K562 (cell line): ENCODE measurements at regions not wholly inside any gene's neighbourhood (a gene's known extent, or its start where the extent isn't known, plus 50 kb on each side); places are given as distances from the start of the nearest gene placed in this dataset.
"Not testable (repeated sequence)": the region's sequence is repeated elsewhere in the genome, so short reads cannot be mapped to it uniquely, and the experiment has no call there.

Experiments
- ATAC-seq: fragments of 200-7000 bp; cut with Tn5 transposase; 3 replicates; pipeline ENCODE4 v1.9.1; 2020; ENCODE audit warnings: moderate library complexity
- BruUV-seq: library from RNA; stranded (reverse); fragments of 400-500 nt; replicated peaks from 2 replicates; lab custom pipeline; 2021; lab: Mats Ljungman, UMichigan
- CTCF ChIA-PET: fragments of 300-600 bp; formaldehyde crosslinking; extraction: SDS; loops from one replicate; lab custom pipeline; 2021; ENCODE audit warnings: low intra/inter-chr PET ratio; lab: Yijun Ruan, JAX
- POLR2A ChIA-PET: fragments of 300-600, 350-650 bp; sonication (Branson Sonifier 250); formaldehyde crosslinking; extraction: SDS; loops from one replicate; lab custom pipeline; 2021; ENCODE audit warnings: antibody characterized with exemption, inconsistent platforms; lab: Yijun Ruan, JAX
- DNase-seq, 4 experiments: peaks; one replicate each; pipeline versions ENCODE4 v3.0.0 to v3.0.0-alpha.2; 2011 to 2018; ENCODE audit warnings: low spot score in 3 of 4, mixed read lengths in 3 of 4; ENCODE audit errors: extremely low read depth in 1 of 4
- FAIRE-seq: peaks from 2 replicates; lab custom pipeline; 2011; peaks lifted over from hg19 to GRCh38; lab: Jason Lieb, UNC
- H2AFZ ChIP-seq: 2 replicates; pipeline ENCODE4 v1.6.0; 2011; ENCODE audit warnings: low read depth, low read length, control low read depth, inconsistent platforms
- H3K27ac ChIP-seq: fragments of 200-600 bp; 3 replicates; pipeline ENCODE4 v1.8.0; 2011; ENCODE audit warnings: low read depth, mild to moderate bottlenecking, control low read depth, inconsistent platforms, low read length, moderate library complexity, mixed read lengths; ENCODE audit errors: extremely low read depth
- H3K27me3 ChIP-seq, 2 experiments: fragments of 300-600 bp in 1 of 2; 2 replicates in 1 of 2; 3 replicates in 1 of 2; pipeline versions ENCODE4 v1.6.0 to v1.8.0; 2011; ENCODE audit warnings: inconsistent platforms in 2 of 2, low read length in 2 of 2, mild to moderate bottlenecking in 1 of 2, mixed read lengths in 1 of 2, moderate library complexity in 1 of 2; ENCODE audit not compliant: control insufficient read depth in 2 of 2, insufficient read depth in 2 of 2
- H3K36me3 ChIP-seq: fragments of 300-600 bp; 3 replicates; pipeline ENCODE4 v1.8.0; 2011; ENCODE audit warnings: mild to moderate bottlenecking, low read length, inconsistent platforms; ENCODE audit not compliant: control insufficient read depth, insufficient read depth
- H3K4me1 ChIP-seq, 2 experiments: fragments of 200-600 bp in 1 of 2; replicated peaks in 1 of 2; 2 replicates in 1 of 2; 3 replicates in 1 of 2; pipeline versions ENCODE4 v1.5.1 to v1.8.0; 2011; ENCODE audit warnings: inconsistent platforms in 2 of 2, low read length in 2 of 2, mild to moderate bottlenecking in 1 of 2, mixed read lengths in 1 of 2, moderate library complexity in 1 of 2; ENCODE audit not compliant: control insufficient read depth in 2 of 2, insufficient read depth in 2 of 2
- H3K4me2 ChIP-seq: 2 replicates; pipeline ENCODE4 v1.6.1; 2011; ENCODE audit warnings: low read length, control low read depth, inconsistent platforms, mixed read lengths; ENCODE audit not compliant: insufficient read depth
- H3K4me3 ChIP-seq: fragments of 200-600 bp; sonication (generic), shearing (Covaris generic); 2 replicates; pipeline ENCODE4 v1.5.1; 2016; ENCODE audit warnings: control low read depth, inconsistent platforms
- H3K79me2 ChIP-seq: fragments of 200-600 bp; 3 replicates; pipeline ENCODE4 v1.8.0; 2011; ENCODE audit warnings: low read length, inconsistent platforms; ENCODE audit not compliant: control insufficient read depth, insufficient read depth
- H3K9ac ChIP-seq, 2 experiments: 2 replicates each; pipeline versions ENCODE4 v1.6.0 to v1.6.1; 2011; ENCODE audit warnings: low read depth in 2 of 2, low read length in 2 of 2, control low read depth in 1 of 2, inconsistent platforms in 1 of 2, mild to moderate bottlenecking in 1 of 2, mixed read lengths in 1 of 2; ENCODE audit not compliant: insufficient read depth in 1 of 2
- H3K9me1 ChIP-seq: one replicate; pipeline ENCODE4 v1.6.0; 2011; ENCODE audit warnings: inconsistent platforms, mild to moderate bottlenecking, low read length, moderate library complexity; ENCODE audit not compliant: control insufficient read depth, insufficient read depth
- H3K9me3 ChIP-seq: replicated peaks from 2 replicates; pipeline ENCODE4 v1.5.1; 2011; ENCODE audit warnings: low read depth, low read length, inconsistent platforms; ENCODE audit not compliant: control insufficient read depth, insufficient read depth
- H4K20me1 ChIP-seq: replicated peaks from 2 replicates; pipeline ENCODE4 v1.6.1; 2011; ENCODE audit warnings: low read length, inconsistent platforms, mixed read lengths; ENCODE audit not compliant: control insufficient read depth, insufficient read depth
- CREB5 ChIP-seq: fragments of 250-450 bp; sonication (Bioruptor Pico); IDR thresholded peaks from 2 replicates; pipeline ENCODE4 v1.5.0; 2020; ENCODE audit warnings: mild to moderate bottlenecking
- FOXK1 ChIP-seq: sonication (generic); formaldehyde crosslinking; IDR thresholded peaks from 2 replicates; pipeline ENCODE4 v1.8.0; 2022; ENCODE audit warnings: missing genetic modification reagents, mild to moderate bottlenecking, borderline replicate concordance
- IRF9 ChIP-seq: fragments of 450-650 bp; IDR thresholded peaks from 2 replicates; pipeline ENCODE4 v1.6.1; 2016; ENCODE audit warnings: missing biosample characterization, missing genetic modification characterization
- SMARCA4 ChIP-seq: fragments of 450-650 bp; IDR thresholded peaks from 2 replicates; pipeline ENCODE4 v1.6.1; 2016
- STAG1 ChIP-seq: sonication (generic); formaldehyde crosslinking; IDR thresholded peaks from 2 replicates; pipeline ENCODE4 v1.5.0; 2020; ENCODE audit warnings: missing genetic modification reagents, borderline replicate concordance
- TRIM25 ChIP-seq: fragments of 450-650 bp; IDR thresholded peaks from 2 replicates; pipeline ENCODE4 v1.7.0; 2016; ENCODE audit warnings: borderline replicate concordance
- ZC3H4 ChIP-seq: sonication (generic); formaldehyde crosslinking; IDR thresholded peaks from 2 replicates; pipeline ENCODE4 v1.9.0; 2021; ENCODE audit warnings: missing genetic modification reagents, borderline replicate concordance
- ZNF197 ChIP-seq: fragments of 200-800 bp; sonication (Bioruptor generic); IDR thresholded peaks from 2 replicates; pipeline ENCODE4 v1.6.1; 2016; ENCODE audit warnings: low read depth, missing genetic modification characterization, missing compliant biosample characterization
- ZNF583 ChIP-seq: fragments of 250-450 bp; sonication (Bioruptor Pico); IDR thresholded peaks from 2 replicates; pipeline ENCODE4 v1.4.0; 2020
- ZSCAN29 ChIP-seq: fragments of 450-650 bp; IDR thresholded peaks from 2 replicates; pipeline ENCODE4 v1.6.1; 2017
- WGBS: fragments of 100-300 bp; shearing (Covaris generic); methylation state at CpG from one replicate; pipeline ENCODE4 v1.1.6; 2016; ENCODE audit warnings: low coverage, mixed read lengths; ENCODE audit not compliant: insufficient coverage; ENCODE audit errors: missing lambda C conversion rate; 5-methylcytosine and 5-hydroxymethylcytosine counted together
- in situ Hi-C: fragments of 300-500 bp; cut with MboI; formaldehyde crosslinking; loops from 4 replicates; pipeline ENCODE4 v1.15.0; 2018; ENCODE audit warnings: inconsistent platforms, mixed read lengths
- intact Hi-C: fragments of 100-400 bp; cut with micrococcal nuclease; formaldehyde crosslinking; loops from 2 replicates; pipeline ENCODE4 v1.14.2; 2022

GRCh38 chr5:166287866-166288265 is 2003.6 kb upstream of the WWC1 start:
- Histone ChIP-seq H3K27ac (no peak overlapping the region), H3K27me3 (no peaks in the 10 kb centered on the region), H3K9me1 (no peaks in the 10 kb centered on the region), H3K9ac (no peak overlapping the region), H3K9me3 (no peaks in the 10 kb centered on the region), H3K4me2 (no peak overlapping the region), H4K20me1 (no peaks in the 10 kb centered on the region), H2AFZ (no peak overlapping the region), H3K79me2 (no peaks in the 10 kb centered on the region), H3K4me1 (no peaks in the 10 kb centered on the region), H3K36me3 (no peaks in the 10 kb centered on the region), H3K4me3 (no peak overlapping the region)
- TF ChIP-seq SMARCA4 (no peak), ZNF197 (CRISPR knock-in tag) (no peak), FOXK1 (CRISPR knock-in tag) (no peak), CREB5 (no peak), IRF9 (tag) (no peak), ZC3H4 (CRISPR knock-in tag) (no peak), TRIM25 (no peak), ZSCAN29 (no peak), STAG1 (no peak), ZNF583 (CRISPR knock-in tag) (no peak)
- ATAC-seq, result no peak
- no TSS peak for BruUV-seq
- CTCF ChIA-PET, result no interaction called here
- in situ Hi-C loops, result no loop called here
- no peak for FAIRE-seq
- POLR2A ChIA-PET, result no interaction called here
- intact Hi-C loops, result no loop called here
- no peak for DNase-seq
- WGBS, result 0% methylated on average over 1 of the region's 1 CpG

GRCh38 chr5:166291800-166292199 is 1999.6 kb upstream of the WWC1 start:
- H3K36me3 ChIP-seq, H3K4me2 ChIP-seq, BruUV-seq, H3K4me3 ChIP-seq, POLR2A ChIA-PET, DNase-seq, H2AFZ ChIP-seq, H4K20me1 ChIP-seq, H3K79me2 ChIP-seq, FAIRE-seq, H3K9me3 ChIP-seq, in situ Hi-C loops, H3K9me1 ChIP-seq, H3K9ac ChIP-seq, H3K4me1 ChIP-seq, intact Hi-C loops, H3K27ac ChIP-seq, CTCF ChIA-PET, H3K27me3 ChIP-seq, ATAC-seq: not testable (repeated sequence)
- 0% methylated on average over 2 of the region's 2 CpGs for WGBS
